VCaP (cell line): ENCODE measurements at regions not wholly inside any gene's neighbourhood (a gene's known extent, or its start where the extent isn't known, plus 50 kb on each side); places are given as distances from the start of the nearest gene placed in this dataset.
"Not testable (repeated sequence)": the region's sequence is repeated elsewhere in the genome, so short reads cannot be mapped to it uniquely, and the experiment has no call there.

ENCODE experiments used
- H3K27ac ChIP-seq: fragments of 450-650 bp; 2 replicates; pipeline ENCODE4 v1.5.1; 2017
- CTCF ChIP-seq: fragments of 450-650 bp; conservative IDR thresholded peaks from 2 replicates; pipeline ENCODE4 v1.5.1; 2017; ENCODE audit warnings: mild to moderate bottlenecking, moderate library complexity

- peak overlapping the region; percentile 97 for H3K27ac ChIP-seq
- TF ChIP-seq CTCF, result no peak
Measured at GRCh38 chr4:151535366-151535765, 126.4 kb downstream of the FHIP1A start.

- no peak for TF ChIP-seq CTCF
Measured at GRCh38 chr4:151537687-151538086, 128.7 kb downstream of the FHIP1A start.

GRCh38 chr4:151538963-151539362 lies 130.0 kb downstream of the FHIP1A start:
- H3K27ac ChIP-seq, result peak overlapping the region; percentile 97; the same call in 1 of the 2 replicates
- no peak for TF ChIP-seq CTCF

More at GRCh38 chr4:151537687-151538086, 128.7 kb downstream of the FHIP1A start:
- H3K27ac ChIP-seq, result peak overlapping the region; percentile 97; the same call in 1 of the 2 replicates

- TF ChIP-seq CTCF, result no peak
- H3K27ac ChIP-seq, result peak overlapping the region; percentile 97
Measured at GRCh38 chr4:151540728-151541388, 131.9 kb downstream of the FHIP1A start.

- TF ChIP-seq CTCF, result no peak
- H3K27ac ChIP-seq, result peak overlapping the region; percentile 97
Measured at GRCh38 chr4:151541389-151542071, 132.6 kb downstream of the FHIP1A start.

GRCh38 chr4:151548708-151549107 lies 139.7 kb downstream of the FHIP1A start:
- H3K27ac ChIP-seq, result no peak overlapping the region
- no peak for TF ChIP-seq CTCF

- H3K27ac ChIP-seq, result not testable (repeated sequence)
Measured at GRCh38 chr4:151549378-151549777, 140.4 kb downstream of the FHIP1A start.

GRCh38 chr4:151553874-151554273 lies 144.9 kb downstream of the FHIP1A start:
- TF ChIP-seq CTCF, result no peak
- H3K27ac ChIP-seq, result peak overlapping the region; percentile 71
